DMS 273 (cell line): ENCODE measurements at regions not wholly inside any gene's neighbourhood (a gene's known extent, or its start where the extent isn't known, plus 50 kb on each side); places are given as distances from the start of the nearest gene placed in this dataset.
A peak's percentile ranks its signal among the peaks of the same experiment; 100 is the strongest.

Experiments used
- DNase-seq: peaks from one replicate; lab custom pipeline; 2025; ENCODE audit not compliant: unreplicated experiment; lab: John Stamatoyannopoulos, UW

GRCh38 chr4:156191044-156191781, 237.5 kb upstream of the CTSO start:
- DNase-seq: no peak

GRCh38 chr4:156190615-156191014, 236.9 kb upstream of the CTSO start:
- no peak for DNase-seq

- DNase-seq: no peak
Measured at GRCh38 chr4:156188596-156188995, 234.9 kb upstream of the CTSO start.

- no peak for DNase-seq
Measured at GRCh38 chr4:156186111-156186510, 232.4 kb upstream of the CTSO start.

- DNase-seq: no peak
Measured at GRCh38 chr4:156185514-156186055, 231.9 kb upstream of the CTSO start.

GRCh38 chr4:156182269-156182668, 228.6 kb upstream of the CTSO start:
- DNase-seq: no peak

GRCh38 chr4:156177941-156178340, 224.3 kb upstream of the CTSO start:
- no peak for DNase-seq

- DNase-seq: no peak
Measured at GRCh38 chr4:156176896-156177295, 223.2 kb upstream of the CTSO start.

GRCh38 chr4:156173937-156174336, 220.3 kb upstream of the CTSO start:
- no peak for DNase-seq

GRCh38 chr4:156173486-156173885, 219.8 kb upstream of the CTSO start:
- no peak for DNase-seq

- DNase-seq: no peak
Measured at GRCh38 chr4:156169861-156170260, 216.2 kb upstream of the CTSO start.

- DNase-seq: peak; percentile 70
Measured at GRCh38 chr4:156169011-156169410, 215.3 kb upstream of the CTSO start.

GRCh38 chr4:156168288-156168687, 214.6 kb upstream of the CTSO start:
- DNase-seq: no peak

GRCh38 chr4:156158747-156159146, 205.1 kb upstream of the CTSO start:
- no peak for DNase-seq

GRCh38 chr4:156154978-156155377, 201.3 kb upstream of the CTSO start:
- no peak for DNase-seq

- no peak for DNase-seq
Measured at GRCh38 chr4:156146571-156146970, 192.9 kb upstream of the CTSO start.

- DNase-seq: no peak
Measured at GRCh38 chr4:156144961-156145360, 191.3 kb upstream of the CTSO start.

GRCh38 chr4:156138781-156139280, 185.2 kb upstream of the CTSO start:
- no peak for DNase-seq

- no peak for DNase-seq
Measured at GRCh38 chr4:156137679-156138473, 184.2 kb upstream of the CTSO start.

GRCh38 chr4:156132196-156132595, 178.5 kb upstream of the CTSO start:
- no peak for DNase-seq

GRCh38 chr4:156128616-156129015, 174.9 kb upstream of the CTSO start:
- no peak for DNase-seq
